HG02678 (cell line): ENCODE measurements at regions not wholly inside any gene's neighbourhood (a gene's known extent, or its start where the extent isn't known, plus 50 kb on each side); places are given as distances from the start of the nearest gene placed in this dataset.
"Not testable (repeated sequence)": the region's sequence is repeated elsewhere in the genome, so short reads cannot be mapped to it uniquely, and the experiment has no call there.

Source experiments
- ATAC-seq: cut with Tn5 transposase; IDR thresholded peaks from one replicate; pipeline ENCODE4 v1.9.1; 2021; ENCODE audit warnings: mild to moderate bottlenecking, moderate library complexity; ENCODE audit not compliant: unreplicated experiment

DNA sequence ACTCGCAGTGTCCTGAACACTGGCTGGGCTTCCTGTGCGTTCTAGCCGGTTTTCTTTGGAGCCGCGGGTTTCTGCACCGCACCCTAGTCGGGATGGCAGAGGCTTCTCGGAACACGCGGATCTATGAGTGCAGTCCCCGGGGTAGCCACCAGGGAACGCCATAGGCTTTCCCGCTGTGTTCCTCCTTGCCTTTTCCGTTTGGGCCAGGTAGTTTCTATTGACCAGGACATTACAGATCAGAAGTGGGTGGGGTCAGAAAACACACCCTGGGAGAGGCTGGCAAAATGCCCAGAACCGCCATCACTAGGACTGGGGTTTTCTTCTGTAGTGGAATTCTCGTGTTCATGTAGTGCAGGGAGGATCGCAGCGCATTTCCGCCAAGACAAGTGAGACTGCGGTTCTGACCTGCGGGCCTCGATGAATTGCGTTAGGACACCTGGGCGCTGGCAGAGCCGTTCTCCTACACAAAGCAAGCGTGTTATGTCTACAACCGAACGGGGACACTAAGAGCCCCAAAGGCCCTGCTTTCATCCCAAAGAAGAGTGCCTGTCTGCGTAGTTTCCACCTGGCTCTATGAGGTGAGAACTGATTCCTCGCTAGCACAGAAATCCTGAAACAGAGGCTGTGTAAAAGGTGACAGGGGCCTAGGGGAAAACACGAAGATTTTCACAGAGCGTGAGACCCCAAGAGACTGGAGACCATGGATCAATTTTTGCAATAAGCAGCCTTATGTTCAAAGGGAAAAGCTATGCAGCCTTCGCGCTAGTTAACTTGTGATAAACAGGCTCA is 121.5 kb downstream of the PPIAL4G start:
- ATAC-seq: not testable (repeated sequence)

DNA sequence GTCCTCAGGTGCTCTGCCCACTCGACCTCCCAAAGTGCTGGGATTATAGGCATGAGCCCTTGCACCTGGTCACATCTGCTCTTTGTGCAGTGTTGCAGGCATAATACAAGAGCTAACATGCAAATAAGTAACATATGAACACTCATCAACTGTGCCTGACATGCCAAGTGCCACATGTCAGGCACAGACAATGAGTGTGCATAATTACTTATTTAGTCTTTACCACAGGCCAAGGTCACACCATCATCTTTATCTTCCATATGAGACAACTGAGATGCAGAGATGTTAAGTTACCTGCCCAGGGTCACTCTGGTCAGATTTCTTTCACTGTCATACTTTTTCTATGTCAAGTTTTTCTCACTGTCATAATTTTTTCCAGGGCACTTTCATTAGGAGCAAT is 126.1 kb downstream of the PPIAL4G start:
- no peak for ATAC-seq

DNA sequence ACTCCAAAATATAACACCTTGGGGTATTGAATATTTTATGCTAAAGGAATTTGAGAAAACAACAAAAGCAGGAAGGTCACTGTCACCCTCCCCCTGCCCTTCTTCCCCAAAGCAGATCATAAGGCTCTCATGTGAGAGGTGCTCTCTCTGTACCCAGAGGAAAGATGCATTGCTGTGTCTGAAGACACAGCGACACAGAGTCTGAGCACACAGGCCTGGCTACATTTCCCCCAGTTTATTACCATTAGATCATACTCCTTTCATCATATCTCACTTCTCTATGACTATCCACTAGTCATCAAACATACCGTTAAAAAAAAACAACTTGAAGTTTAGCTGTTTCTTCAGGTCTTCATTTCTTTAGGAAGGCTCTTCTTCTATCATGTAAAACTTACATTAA is 127.1 kb downstream of the PPIAL4G start:
- no peak for ATAC-seq

DNA sequence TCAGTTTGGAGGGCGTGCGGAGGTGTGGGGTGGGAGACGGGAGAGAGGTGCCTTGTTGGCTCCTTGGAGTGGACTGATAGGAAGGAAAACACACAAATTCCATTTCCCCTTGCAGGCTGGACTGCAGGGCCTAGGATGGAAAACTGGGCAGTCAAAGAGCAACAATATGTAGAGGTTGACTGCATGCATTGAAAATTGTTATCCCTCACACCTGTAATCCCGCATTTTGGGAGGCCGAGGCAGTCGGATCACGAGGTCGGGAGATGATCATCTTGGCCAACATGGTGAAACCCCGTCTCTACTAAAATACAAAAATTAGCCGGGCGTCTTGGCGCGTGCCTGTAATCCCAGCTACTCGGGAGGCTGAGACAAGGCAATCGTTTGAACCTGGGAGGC is 128.2 kb downstream of the PPIAL4G start:
- no peak for ATAC-seq

DNA sequence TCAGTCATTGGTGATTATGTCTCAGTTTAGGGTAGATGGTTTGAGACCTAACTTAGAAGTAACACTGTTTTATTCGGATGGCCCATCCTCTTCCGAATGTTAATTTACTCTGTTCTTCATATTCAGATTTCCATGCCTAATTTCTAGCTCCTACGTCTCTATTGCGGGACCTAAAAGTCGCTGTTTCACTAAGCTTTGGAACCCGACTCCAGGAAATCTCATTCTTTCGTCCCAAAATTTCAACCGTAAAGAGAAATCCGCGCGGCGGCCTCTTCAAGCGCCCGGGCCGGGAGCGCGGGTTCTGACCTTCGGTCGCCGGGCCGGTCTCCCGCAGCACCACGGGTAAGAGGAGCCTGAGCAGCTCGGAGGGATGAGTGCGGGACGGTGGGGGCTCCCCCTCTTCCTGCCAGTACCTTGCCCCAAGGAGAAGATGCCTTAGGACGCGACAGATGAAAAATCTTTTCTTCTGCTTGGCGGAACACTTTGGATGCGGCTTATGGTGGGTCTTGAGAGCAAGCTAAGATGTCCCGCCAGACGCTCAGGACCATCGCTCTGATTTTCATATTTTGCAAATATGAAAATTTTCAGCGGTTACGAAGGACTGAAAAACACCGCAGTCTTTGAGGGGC is 128.7 kb downstream of the PPIAL4G start:
- ATAC-seq: no peak

DNA sequence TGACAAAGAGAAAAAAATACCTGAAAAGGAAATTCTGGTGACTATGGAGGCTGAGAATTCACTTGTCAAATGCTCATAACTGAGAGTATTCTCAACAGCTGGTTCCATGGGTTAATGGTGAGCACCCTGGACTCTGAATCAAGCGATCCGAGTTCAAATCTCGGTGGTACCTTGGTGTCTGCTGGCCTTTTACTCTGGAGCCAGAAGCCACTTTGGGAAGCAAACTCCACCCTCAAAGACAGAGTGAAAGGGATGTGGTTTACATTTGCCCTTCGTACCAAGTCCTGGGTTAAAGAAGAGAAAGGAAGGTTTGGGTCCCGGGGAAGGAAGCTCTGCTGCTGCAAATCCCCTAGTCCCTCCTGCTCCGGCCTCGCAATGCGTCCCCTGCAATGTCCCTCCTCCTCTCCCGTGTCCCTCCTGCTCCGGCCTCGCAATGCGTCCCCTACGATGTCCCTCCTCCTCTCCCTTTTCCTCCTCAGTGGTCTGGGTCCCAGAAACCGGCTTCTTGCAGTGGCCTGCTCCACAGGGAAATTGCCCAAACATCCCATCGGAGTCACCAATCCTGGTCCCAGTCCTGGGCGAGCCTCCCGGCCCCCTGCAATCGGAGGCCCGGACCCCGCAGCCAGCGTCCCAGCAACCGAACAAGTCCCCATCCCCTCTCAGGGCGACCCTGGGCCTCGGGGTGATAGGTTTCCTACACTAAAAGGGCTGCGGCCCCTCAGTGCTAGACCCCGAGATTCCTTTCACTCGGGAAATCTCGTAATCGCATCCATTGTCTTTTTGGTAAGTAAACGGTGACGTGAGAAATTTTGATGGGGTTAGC is 129.4 kb downstream of the PPIAL4G start:
- no peak for ATAC-seq

DNA sequence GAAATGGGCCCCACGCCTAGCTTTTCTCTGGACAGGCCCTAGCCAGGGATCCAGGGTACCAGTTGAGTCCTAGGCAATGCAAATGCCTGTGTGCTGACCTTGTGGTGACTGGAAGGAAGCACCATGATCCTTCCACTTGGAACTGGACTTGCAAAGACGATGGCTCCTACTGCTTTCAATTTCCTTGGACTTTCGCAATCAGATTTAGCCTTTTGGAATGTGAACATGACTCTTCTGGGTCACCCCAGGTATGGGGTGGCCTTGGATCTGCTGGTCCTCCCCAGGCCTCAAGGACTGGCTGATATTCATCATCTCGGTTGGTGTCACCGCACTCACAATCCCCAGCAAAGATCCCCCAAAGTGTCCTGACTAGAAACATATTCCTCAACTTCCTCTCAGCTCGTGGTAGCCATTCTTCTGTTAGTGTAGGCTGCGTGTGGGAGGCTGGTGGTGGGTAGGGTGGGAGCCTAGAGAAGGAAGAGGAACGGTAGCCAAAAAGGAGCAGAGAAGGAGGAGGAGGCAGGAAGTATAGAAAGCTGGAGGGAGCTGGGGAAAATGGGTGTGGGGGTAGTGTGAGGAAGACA is 130.5 kb downstream of the PPIAL4G start:
- ATAC-seq: no peak

DNA sequence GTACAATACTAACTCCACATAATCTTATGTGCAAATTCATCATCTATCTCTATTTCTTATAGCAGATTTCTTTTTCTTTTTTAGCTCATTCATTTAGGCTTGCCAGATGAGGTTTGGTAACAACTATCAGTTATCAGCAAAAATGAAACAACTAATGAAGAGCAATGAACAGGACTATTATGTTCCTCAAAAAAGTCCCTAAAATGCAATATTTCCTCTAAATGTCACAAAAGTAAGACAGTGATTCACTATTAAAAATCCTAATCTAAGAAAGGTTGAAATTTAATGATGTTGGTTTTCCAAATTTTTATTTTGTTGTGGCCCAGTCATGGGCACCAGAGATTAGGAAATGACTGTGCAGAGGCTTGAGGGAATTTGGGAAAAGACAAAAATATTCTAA is 135.3 kb downstream of the PPIAL4G start:
- no peak for ATAC-seq

DNA sequence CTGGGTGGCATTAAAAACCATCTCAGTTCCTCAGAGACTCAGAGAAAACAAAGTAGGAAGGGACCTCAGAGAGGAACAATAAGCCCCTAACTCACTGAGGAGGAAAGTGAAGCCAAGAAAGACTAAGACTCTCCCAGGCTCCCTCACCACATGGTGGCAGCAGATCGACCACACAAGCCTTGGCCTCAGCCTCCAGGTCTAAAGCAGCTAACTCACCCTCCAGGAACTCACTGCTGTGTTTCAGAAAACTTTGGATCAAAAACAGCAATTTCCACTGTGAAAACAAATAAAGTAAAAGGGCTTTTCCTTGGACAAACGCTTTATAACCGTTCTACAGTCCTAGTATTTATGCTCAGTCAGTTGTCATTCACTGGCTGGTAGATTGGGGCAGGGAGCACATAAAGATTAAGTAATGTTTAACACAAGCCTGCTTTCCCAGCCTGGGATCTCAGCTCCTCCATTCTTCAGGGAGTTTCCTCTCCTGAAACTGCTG is 137.4 kb downstream of the PPIAL4G start:
- not testable (repeated sequence) for ATAC-seq

DNA sequence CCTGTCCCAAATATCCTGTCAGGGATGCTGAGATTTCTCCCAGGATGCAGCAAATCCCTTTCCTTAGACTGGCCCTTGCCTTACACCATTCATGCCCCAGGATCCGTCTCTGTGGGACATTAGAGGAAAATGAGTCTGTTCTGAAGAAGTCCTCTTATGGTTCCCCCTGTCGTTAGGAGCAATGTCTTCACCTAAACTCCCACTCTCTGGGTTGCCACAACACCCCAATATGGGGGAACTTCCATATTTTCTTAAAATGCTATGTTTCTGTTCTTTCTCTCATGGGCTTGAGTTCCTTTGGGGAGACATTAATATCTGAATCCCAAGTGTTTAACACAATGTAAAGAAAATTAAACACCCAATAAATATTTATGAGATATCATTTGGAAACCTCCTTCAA is 138.5 kb downstream of the PPIAL4G start:
- not testable (repeated sequence) for ATAC-seq

DNA sequence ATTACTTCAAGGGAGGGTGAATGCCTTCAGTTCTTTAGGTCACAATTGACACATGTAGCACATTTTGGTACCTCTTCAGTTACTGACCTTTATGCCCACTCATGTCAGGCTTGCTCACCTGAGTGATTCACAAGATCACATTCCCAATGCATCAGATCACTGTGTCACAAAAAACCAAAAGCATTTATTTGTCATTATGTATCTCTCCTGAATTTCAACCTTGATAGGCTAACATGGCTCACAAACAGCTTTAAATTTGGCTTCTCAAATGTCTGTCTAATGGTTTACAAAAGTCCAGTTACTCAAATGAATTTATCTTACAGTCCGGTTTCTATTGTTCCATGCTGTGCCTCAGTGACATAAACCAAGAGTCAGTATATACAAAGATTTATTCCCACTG is 141.4 kb downstream of the PPIAL4G start:
- not testable (repeated sequence) for ATAC-seq

DNA sequence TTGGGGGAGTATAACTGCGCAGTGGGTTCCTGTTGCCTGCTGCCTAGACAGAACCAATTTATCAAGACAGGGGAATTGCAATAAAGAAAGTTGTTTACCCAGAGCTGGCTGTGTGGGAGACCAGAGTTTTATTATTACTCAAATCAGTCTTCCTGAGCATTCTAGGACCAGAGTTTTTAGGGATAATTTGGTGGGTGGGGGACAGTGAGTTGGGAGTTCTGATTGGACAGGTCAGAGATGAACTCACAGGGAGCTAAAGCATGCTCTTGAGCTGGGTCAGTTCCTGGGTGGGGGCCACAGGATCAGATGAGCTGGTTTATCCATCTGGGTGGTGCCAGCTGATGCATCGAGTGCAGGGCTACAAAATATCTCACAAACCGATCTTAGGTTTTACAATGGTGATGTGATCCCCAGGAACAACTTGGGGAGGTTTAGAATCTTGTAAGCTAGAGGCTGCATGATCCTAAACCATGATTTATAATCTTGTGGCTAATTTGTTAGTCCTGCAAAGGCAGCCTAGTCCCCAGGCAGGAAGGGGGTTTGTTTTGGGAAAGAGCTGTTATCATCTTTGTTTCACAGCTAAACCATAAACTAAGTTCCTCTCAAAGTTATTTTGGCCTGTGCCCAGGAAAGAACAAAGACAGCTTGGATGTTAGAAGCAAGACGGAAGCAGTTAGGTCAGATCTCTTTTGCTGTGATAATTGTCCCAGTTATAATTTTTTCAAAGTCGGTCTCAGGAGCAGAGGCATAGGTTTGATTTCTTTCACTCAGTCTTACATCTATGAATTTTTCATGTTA is 146.8 kb downstream of the PPIAL4G start:
- ATAC-seq: not testable (repeated sequence)

DNA sequence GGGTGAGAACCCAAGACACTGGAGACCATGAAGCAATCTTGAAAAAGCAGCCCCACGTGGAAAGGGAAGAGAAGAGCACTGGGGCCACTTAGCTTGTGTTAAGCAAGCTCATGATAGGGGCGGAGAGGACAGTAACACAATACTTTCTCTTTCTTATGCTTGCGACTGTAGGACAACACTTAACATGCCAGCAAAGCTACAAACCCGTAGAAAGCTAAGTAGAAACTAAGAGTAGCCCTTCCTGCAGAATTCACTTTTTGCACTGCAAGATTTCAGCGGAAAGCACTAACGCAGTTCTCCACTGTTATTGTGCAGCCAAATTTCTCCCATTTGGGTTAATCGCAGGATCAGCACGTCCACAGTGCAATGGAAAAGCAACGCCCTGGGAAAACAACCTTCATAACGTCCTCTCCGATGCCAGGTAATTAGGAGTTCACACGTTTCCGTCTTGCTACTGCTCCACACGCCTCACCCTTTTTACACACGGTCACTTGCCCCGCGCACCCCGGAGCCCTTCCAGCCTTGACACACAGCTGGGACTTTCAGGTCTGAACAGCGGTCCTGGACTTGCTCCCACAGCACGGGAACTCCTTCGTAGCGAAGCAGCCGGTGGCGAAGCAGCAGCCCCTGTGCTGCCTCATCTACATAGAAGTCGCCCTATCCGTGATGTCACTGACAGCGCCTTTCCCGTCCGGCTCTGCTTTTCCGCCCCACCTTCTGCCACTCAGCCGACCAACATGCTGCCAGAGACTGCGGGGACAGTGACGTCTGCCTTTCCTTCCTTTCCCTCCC is 148.6 kb downstream of the PPIAL4G start:
- peak; percentile 69 for ATAC-seq

DNA sequence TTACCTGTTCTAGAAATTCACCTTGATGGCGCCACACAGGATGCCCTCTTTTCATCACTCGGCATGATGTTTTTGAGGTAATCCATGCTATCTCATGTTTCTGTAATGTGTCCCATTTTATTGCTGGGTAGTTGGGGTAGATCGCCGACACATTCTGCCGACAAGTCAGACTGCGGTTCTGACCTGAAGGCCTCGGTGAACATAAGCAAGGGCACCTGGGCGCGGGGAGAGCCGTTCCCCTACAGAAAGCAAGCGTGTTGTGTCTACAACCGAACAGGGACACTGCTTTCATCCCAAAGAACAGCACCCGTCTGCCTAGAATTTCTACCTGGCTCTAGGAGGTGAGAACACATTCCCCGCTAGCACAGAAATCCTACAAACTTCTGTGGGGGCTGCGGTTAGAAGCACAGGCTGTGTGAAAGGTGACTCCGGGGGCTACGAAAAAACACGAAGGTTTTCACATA is 149.2 kb downstream of the PPIAL4G start:
- no peak for ATAC-seq

DNA sequence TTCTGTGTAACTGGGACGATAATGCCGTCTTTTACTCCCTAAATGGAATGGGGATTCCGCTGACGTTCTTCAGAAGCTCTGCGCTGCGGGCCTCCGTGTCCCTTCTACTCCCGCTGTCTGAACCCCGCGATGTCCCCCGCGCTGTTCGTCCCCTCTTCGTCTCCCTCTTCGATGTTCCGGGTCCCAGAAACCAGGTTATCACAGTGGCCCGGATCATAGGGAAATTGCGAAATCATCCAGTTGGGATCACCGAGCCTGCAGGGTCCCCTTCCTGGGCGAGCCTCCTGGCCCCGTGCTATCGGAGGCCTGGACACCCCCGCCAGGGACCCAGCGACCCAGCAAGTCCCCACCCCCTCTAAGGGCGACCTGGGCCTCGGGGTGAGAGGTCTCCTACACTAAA is 154.2 kb downstream of the PPIAL4G start:
- ATAC-seq: no peak

DNA sequence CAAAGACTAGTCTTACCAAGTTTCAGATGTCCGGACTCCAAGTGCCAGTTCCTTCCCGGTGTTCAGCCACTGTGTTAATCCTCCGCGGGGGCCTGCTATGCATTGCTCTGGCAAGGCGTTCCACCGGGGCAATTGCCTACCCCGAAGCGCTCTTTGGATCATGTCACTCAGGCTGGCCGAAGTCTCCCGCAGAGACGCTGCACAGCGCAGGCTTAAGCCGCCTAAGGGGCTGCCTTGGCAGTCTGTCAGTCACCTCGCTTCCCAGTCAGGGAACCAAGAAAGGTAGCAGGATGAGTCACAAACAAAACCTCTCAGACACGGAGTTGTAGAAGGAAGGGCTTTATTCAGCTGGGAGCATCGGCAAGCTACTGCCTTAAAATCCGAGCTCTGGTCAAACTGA is 158.1 kb downstream of the PPIAL4G start:
- ATAC-seq: not testable (repeated sequence)

DNA sequence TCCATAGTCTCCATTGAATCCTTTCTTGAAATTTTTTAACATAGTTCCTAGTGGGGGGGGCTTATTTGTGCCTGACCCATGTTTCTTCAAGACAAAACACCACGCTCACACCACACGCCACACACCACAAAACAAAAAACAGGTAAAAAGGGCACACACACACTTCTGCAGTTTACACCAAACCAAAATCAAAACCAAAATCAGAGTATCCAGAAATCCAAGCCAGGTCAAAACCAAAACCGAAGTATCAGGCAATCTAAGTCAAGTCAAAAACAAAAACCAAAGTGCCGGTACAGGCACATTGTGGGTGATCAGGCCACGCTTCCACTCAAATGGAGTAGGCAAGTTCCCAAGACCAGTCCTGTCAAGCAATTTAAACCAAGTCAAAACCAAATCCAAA is 158.6 kb downstream of the PPIAL4G start:
- ATAC-seq: not testable (repeated sequence)

DNA sequence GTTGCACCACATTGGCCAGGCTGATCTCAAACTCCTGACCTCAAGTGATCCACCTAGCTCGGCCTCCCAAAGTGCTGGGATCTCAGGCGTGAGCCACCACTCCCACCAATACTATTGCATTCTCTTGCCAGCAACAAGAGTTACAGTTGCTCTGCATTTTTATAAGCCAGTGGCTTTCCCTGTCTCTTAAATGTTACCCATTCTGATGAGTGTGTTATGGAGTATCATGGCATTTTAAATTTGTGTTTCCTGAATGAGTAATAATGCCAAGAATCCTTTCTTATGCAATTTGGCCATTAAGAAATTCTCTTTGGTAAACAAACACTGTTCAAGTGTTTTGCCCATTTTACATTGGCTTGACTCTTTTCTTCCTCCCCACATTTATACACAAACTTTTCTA is 163.0 kb downstream of the PPIAL4G start:
- ATAC-seq: not testable (repeated sequence)

DNA sequence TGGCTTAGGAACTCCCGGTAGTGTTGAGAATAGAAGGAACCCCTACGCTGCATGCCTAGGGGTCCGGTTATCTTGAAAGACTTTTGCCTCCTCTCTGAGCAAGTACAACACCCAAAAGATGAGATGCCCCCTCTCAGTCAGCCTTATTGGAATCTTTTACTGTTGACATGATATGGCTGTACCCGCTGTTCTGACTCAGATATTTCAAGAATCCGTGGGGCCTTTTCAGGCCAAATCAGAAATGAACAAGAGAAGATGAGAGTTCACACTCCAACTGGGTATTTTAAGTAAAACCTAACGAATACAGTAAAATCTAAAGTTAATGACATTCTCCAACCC is 164.2 kb downstream of the PPIAL4G start:
- peak; percentile 11 for ATAC-seq
